ENCODE measurements at regions not wholly inside any gene's neighbourhood (a gene's known extent, or its start where the extent isn't known, plus 50 kb on each side); places are given as distances from the start of the nearest gene placed in this dataset.
"Not testable (repeated sequence)": the region's sequence is repeated elsewhere in the genome, so short reads cannot be mapped to it uniquely, and the experiment has no call there.

DNA sequence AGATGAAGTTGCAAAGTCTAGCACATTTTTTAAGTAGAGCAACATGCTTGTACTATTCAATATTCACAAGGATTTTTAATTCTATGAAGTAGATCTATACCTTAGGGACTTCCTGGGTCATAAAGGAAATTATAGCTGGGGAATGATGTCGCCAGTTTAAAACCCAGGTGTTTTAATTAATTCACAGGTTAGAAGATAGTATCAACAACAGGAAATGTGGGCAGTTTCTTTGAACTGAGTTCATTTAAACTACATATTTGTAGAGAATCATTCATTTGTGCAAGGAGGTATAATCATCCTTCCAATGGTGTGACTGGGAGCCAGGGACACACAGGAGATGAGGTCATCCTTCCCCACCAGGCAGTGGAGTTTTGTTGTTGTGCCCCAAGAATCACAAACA lies 181.3 kb upstream of the KLF3 start:
- Mint-ChIP-seq H3K27ac (no peak overlapping the region), H3K4me1 (no peaks in the 10 kb centered on the region), H3K4me3 (no peak overlapping the region), H3K9me3 (peaks cover 5% of the 10 kb centered on the region), H3K36me3 (ENCODE audit: low read depth) (no peaks in the 10 kb centered on the region), H3K27me3 (ENCODE audit: insufficient read depth) (no peaks in the 10 kb centered on the region)
- no peak for DNase-seq
- H3K27ac ChIP-seq (ENCODE audit: low read depth, low read length), result no peak overlapping the region
- TF ChIP-seq, protein P1, sequence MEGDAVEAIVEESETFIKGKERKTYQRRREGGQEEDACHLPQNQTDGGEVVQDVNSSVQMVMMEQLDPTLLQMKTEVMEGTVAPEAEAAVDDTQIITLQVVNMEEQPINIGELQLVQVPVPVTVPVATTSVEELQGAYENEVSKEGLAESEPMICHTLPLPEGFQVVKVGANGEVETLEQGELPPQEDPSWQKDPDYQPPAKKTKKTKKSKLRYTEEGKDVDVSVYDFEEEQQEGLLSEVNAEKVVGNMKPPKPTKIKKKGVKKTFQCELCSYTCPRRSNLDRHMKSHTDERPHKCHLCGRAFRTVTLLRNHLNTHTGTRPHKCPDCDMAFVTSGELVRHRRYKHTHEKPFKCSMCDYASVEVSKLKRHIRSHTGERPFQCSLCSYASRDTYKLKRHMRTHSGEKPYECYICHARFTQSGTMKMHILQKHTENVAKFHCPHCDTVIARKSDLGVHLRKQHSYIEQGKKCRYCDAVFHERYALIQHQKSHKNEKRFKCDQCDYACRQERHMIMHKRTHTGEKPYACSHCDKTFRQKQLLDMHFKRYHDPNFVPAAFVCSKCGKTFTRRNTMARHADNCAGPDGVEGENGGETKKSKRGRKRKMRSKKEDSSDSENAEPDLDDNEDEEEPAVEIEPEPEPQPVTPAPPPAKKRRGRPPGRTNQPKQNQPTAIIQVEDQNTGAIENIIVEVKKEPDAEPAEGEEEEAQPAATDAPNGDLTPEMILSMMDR (conservative IDR thresholded peaks at IDR 0.05), result no peak
- H3K36me3 ChIP-seq (ENCODE audit: control insufficient read depth, insufficient read depth, low read length), result no peaks in the 10 kb centered on the region
- WGBS, 2 experiments (ENCODE audit: insufficient coverage in 1 of 2, insufficient read length in 1 of 2), result 80 to 100% methylated on average over 1 of the region's 1 CpG
- H3K9me3 ChIP-seq (ENCODE audit: control insufficient read depth, low read length), result no peaks in the 10 kb centered on the region
- H3K4me3 ChIP-seq (ENCODE audit: low read length), result no peak overlapping the region
- H3K4me1 ChIP-seq (ENCODE audit: control insufficient read depth, insufficient read depth, low read length), result no peaks in the 10 kb centered on the region
- H3K9ac ChIP-seq (ENCODE audit: extremely low read depth, low read length, poor library complexity, severe bottlenecking), result no peak overlapping the region
- H3K27me3 ChIP-seq (ENCODE audit: control insufficient read depth, insufficient read depth, low read length, poor library complexity, severe bottlenecking), result no peaks in the 10 kb centered on the region

DNA sequence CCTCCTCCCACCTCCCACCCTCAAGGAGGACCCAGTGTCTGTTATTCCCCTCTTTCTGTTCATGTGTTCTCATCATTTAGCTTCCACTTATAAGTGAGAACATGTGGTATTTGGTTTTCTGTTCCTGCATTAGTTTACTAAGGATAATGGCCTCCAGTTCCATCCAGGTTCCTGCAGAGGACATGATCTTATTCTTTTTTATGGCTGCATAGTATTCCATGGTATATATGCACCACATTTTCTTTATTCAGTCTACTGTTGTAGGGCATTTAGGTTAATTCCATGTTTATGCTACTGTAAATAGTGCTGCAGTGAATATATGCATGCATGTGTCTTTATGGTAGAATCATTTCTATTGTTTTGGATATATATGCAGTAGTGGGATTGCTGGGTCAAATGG lies 180.4 kb upstream of the KLF3 start:
- not testable (repeated sequence) for H3K9me3 Mint-ChIP-seq; DNase-seq; H3K9ac ChIP-seq (ENCODE audit: extremely low read depth, low read length, poor library complexity, severe bottlenecking); H3K9me3 ChIP-seq (ENCODE audit: control insufficient read depth, low read length); H3K27ac ChIP-seq (ENCODE audit: low read depth, low read length); H3K27me3 Mint-ChIP-seq (ENCODE audit: insufficient read depth); H3K4me1 ChIP-seq (ENCODE audit: control insufficient read depth, insufficient read depth, low read length); H3K27ac Mint-ChIP-seq; H3K36me3 ChIP-seq (ENCODE audit: control insufficient read depth, insufficient read depth, low read length); H3K4me3 Mint-ChIP-seq; H3K4me1 Mint-ChIP-seq; H3K27me3 ChIP-seq (ENCODE audit: control insufficient read depth, insufficient read depth, low read length, poor library complexity, severe bottlenecking); H3K36me3 Mint-ChIP-seq (ENCODE audit: low read depth); H3K4me3 ChIP-seq (ENCODE audit: low read length)

DNA sequence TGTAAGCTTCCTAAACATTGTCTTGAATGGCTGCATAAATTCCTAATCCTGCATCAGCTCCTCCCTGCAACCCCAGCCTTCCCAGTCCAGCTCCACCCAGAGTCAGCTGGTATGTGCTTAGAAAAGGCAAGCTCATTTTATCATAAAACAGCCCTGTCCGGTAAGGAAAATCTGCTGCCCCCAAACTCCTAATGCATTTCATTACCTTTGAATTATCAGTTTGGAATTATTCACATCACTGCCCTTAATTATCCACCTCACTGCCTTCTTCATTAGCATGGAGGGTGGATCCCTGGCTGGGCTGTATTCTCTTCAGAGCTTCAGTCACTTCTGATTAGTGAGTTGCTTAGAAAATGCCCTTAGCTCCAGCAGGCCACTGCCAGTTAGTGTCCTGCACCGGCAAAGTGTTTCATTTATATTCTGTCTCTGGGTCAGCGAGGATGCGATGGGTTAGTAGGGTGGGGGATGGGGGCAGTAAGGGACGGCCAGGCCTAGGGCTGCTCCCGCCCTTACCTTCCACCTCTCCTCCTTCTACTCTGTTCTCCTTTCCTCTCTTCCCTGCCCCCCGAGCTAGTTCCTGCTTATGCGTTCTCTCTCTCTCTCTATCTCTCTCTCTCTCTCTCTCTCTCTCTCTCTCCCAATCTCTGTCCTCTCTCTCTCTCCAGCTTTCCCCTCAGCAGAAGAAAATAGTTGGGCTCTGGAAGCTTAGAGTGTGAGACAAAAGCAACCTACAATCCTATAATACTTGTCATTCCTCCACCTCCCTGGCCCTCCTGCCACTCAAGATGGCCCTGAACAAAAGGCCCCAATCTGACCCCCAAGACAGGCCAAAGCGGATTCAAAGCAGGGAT lies 174.8 kb upstream of the KLF3 start:
- Histone ChIP-seq H3K4me1 (ENCODE audit: control insufficient read depth, insufficient read depth, low read length) (peaks cover 9% of the 10 kb centered on the region), H3K9me3 (ENCODE audit: control insufficient read depth, low read length) (no peaks in the 10 kb centered on the region), H3K4me3 (ENCODE audit: low read length) (peak overlapping the region; percentile 59), H3K36me3 (ENCODE audit: control insufficient read depth, insufficient read depth, low read length) (no peaks in the 10 kb centered on the region), H3K9ac (ENCODE audit: extremely low read depth, low read length, poor library complexity, severe bottlenecking) (peak overlapping the region; percentile 30), H3K27me3 (ENCODE audit: control insufficient read depth, insufficient read depth, low read length, poor library complexity, severe bottlenecking) (no peaks in the 10 kb centered on the region), H3K27ac (ENCODE audit: low read depth, low read length) (peak overlapping the region; percentile 95)
- H3K4me3 Mint-ChIP-seq, result no peak overlapping the region
- H3K27me3 Mint-ChIP-seq (ENCODE audit: insufficient read depth), result no peaks in the 10 kb centered on the region
- H3K4me1 Mint-ChIP-seq, result peaks cover 19% of the 10 kb centered on the region
- H3K9me3 Mint-ChIP-seq, result no peaks in the 10 kb centered on the region
- TF ChIP-seq, protein P1 (conservative IDR thresholded peaks at IDR 0.05), result no peak
- DNase-seq, result peak; percentile 67
- WGBS, 2 experiments (ENCODE audit: insufficient coverage in 1 of 2, insufficient read length in 1 of 2), result 29 to 43% methylated on average over 1 to 7 of the region's 9 CpGs
- H3K27ac Mint-ChIP-seq, result peak overlapping the region; percentile 78
- H3K36me3 Mint-ChIP-seq (ENCODE audit: low read depth), result no peaks in the 10 kb centered on the region

All from endodermal cell (in vitro differentiated cells).